Coronary artery (tissue), 2 donors: ENCODE measurements at regions not wholly inside any gene's neighbourhood (a gene's known extent, or its start where the extent isn't known, plus 50 kb on each side); places are given as distances from the start of the nearest gene placed in this dataset.

Source experiments
- DNase-seq: peaks from one replicate; pipeline ENCODE4 v3.0.0-alpha.2; 2017; ENCODE audit warnings: low spot score
- H3K27ac ChIP-seq, 2 donors: fragments of 200-600 bp; sonication (generic); one replicate each; pipeline ENCODE4 v1.5.1; 2016 to 2019
- H3K4me3 ChIP-seq: fragments of 200-600 bp; sonication (generic); 2 replicates; pipeline ENCODE4 v1.5.1; 2016; ENCODE audit warnings: mild to moderate bottlenecking, moderate library complexity
- TF ChIP-seq, protein P1 (sequence below): fragments of 200-600 bp; sonication (generic); IDR thresholded peaks from one replicate; pipeline ENCODE4 v1.5.1; 2019; ENCODE audit warnings: antibody characterized with exemption

GRCh38 chr5:124951661-124952060 is 205.2 kb upstream of the ZNF608 start:
- H3K27ac ChIP-seq = no peak overlapping the region
- DNase-seq = no peak
- H3K4me3 ChIP-seq = no peak overlapping the region
- TF ChIP-seq, protein P1, sequence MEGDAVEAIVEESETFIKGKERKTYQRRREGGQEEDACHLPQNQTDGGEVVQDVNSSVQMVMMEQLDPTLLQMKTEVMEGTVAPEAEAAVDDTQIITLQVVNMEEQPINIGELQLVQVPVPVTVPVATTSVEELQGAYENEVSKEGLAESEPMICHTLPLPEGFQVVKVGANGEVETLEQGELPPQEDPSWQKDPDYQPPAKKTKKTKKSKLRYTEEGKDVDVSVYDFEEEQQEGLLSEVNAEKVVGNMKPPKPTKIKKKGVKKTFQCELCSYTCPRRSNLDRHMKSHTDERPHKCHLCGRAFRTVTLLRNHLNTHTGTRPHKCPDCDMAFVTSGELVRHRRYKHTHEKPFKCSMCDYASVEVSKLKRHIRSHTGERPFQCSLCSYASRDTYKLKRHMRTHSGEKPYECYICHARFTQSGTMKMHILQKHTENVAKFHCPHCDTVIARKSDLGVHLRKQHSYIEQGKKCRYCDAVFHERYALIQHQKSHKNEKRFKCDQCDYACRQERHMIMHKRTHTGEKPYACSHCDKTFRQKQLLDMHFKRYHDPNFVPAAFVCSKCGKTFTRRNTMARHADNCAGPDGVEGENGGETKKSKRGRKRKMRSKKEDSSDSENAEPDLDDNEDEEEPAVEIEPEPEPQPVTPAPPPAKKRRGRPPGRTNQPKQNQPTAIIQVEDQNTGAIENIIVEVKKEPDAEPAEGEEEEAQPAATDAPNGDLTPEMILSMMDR = no peak

GRCh38 chr5:124952079-124952478 is 205.6 kb upstream of the ZNF608 start:
- TF ChIP-seq, protein P1 = no peak
- no peak for DNase-seq
- no peak overlapping the region for H3K27ac ChIP-seq
- H3K4me3 ChIP-seq = no peak overlapping the region

GRCh38 chr5:124952566-124952965 is 206.1 kb upstream of the ZNF608 start:
- TF ChIP-seq, protein P1 = no peak
- no peak for DNase-seq
- Histone ChIP-seq H3K27ac (no peak overlapping the region), H3K4me3 (no peak overlapping the region)

DNA sequence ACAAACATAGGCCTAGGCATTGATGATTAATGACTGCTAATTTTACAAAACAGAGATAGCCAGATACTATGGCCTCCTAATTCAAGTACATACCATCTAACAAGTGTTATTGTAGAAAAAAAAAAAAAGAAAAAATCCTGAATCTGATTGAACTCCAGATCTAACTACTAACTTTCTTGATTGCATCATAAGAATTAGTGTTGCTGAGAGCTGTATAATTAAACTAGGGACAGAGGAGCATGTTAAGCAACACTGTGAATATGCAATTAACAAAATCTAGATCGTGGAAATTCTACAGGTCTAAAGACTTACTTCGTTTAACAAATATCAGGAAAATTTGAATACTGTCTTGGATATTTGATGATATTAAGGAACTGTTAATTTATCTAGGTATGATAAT is 208.3 kb upstream of the ZNF608 start:
- no peak for DNase-seq
- no peak overlapping the region for H3K27ac ChIP-seq
- TF ChIP-seq, protein P1 = no peak
- H3K4me3 ChIP-seq = no peak overlapping the region

GRCh38 chr5:124956471-124957029 is 210.1 kb upstream of the ZNF608 start:
- Histone ChIP-seq H3K27ac (no peak overlapping the region), H3K4me3 (no peak overlapping the region)
- no peak for DNase-seq
- TF ChIP-seq, protein P1 = no peak

DNA sequence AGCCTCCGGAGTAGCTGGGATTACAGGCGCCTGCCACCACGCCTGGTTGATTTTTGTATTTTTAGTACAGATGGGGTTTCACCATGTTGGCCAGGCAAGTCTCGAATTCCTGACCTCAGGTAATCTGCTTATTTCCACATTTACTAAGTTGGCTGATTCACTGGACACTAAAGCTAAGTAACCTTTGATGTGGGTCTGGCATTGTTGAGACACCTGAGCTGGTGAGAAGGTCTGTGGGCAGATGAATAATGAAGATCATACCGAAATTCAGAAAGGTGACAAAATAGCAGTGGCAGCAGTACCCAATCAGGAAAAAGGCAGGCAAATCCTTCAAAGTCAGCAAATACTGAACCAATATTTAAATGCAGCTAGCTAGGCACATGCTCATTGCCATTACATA is 210.6 kb upstream of the ZNF608 start:
- no peak for DNase-seq
- Histone ChIP-seq H3K27ac (no peak overlapping the region), H3K4me3 (no peak overlapping the region)
- TF ChIP-seq, protein P1 = no peak

- DNase-seq = no peak
- TF ChIP-seq, protein P1 = no peak
- Histone ChIP-seq H3K27ac (no peak overlapping the region), H3K4me3 (no peak overlapping the region)
Observed at GRCh38 chr5:124960266-124960665, 213.8 kb upstream of the ZNF608 start.
